ENCODE measurements at regions not wholly inside any gene's neighbourhood (a gene's known extent, or its start where the extent isn't known, plus 50 kb on each side); places are given as distances from the start of the nearest gene placed in this dataset.

DNA sequence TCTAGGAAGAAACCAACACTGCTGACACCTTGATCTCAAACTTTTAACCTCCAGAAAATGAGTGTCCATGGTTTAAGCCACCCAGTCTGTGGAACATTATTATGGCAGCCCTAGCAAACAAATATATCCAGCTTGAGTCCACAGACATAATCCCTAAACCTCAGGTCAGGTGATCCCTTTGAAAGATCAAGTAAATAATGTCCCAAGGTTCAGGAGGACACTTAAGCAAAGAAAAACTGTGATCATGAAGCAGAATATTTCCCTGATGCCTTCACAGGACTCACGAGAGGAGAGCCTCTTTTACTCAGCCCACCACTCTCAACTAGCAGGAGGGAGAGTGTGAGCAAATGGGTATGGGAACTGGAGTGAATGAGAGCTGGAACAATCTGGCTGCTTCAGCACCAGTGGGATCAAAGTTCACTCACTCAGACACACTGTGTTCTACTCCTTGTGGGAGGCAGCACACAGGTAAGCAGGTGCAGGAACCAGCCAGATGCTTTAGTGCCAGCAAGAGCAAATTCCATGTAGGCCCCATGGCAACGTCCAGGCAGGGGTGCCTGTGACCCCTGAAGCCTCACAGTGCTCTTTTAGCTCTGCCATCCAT lies 608.4 kb downstream of the RAB28 start:
- intact Hi-C loops (cut with micrococcal nuclease): no loop called here

DNA sequence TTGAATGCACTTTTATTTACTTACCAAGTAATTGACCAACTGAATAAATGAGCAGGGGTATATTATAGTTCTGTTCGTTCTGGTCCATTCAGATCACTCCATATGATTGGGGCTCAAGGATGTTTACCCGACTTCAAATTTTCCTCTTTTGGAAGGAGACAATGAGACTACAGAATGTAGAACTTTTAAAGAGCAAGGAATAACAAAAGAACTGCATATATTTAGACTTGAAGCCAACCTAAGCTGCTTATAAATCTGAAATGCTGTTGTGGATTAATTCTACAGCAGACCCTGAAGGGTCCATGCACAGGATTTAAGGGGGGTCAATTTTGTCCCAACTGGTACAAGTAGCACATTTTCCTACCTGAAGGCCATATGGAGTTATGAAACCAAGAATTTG lies 610.8 kb downstream of the RAB28 start:
- intact Hi-C loops (cut with micrococcal nuclease): no loop called here

GRCh38 chr4:12861422-12861821 lies 622.7 kb downstream of the RAB28 start:
- intact Hi-C loops (cut with micrococcal nuclease): no loop called here

DNA sequence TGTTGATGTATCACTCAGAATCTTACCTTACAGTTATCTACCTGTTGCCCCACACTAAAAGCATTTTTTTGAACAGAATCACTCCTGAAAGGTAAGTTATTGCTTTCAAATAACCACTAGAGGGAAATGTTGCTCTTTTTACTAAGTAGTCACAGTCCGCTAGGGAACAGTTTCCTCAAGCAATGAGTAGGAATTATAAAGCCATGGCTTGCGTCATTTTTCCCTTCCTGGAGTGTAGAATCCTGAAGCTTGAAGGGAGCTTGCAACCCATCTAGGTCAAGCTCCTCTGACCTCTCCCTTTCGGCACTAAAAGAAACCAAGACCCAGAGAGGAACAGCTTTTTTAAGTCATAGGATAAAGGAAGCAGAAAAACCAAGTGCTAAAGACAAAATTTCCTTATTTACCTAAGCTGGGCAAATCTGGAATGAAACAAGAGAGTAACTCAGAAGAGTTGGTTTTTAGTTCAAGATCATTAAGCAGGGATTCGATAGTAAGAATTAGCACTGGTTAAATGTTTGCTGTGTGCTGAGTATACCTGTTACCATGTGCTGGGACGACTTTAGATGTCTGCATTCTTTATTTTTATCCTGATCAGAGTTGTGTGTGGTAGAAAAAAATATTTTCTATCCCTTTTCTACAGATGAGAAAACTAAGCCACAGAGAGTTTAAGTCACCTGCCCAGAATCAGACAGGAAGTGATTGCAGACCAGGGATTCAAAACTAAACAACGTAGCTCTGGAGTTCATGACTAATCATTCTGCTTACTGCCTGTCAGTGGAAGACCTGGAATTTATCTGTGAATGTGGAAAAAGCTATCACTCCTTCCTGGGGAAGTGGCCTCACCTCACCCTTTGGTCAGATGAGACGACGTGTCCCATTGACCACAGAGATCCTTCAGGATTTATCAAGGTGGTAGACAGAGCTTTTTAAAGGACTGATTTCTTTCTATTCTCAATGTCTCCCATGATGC lies 631.5 kb downstream of the RAB28 start:
- intact Hi-C loops (cut with micrococcal nuclease): loop anchor here (1.0 to 10.0 kb wide), 4 partner anchors 123 to 802 kb away; no protein-coding TSS in a partner anchor

DNA sequence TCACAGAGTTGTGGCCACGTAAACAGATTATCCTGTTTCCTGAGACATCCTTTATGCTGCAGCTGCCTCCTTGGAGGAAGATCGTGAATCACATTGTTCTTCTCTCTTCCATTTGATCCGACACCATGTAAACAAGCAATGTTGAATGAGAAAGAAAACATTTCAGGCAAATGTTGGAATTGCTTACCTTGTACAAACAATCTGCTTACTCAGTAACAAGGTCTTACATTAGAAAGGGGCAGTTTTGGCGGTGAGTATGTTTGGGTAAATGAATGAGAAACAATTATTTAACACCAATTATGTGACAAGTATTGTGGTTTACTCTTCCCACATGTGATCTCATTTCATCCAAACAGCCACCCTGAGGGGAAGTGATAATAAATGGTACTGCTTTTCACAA lies 637.8 kb downstream of the RAB28 start:
- intact Hi-C loops (cut with micrococcal nuclease): no loop called here

GRCh38 chr4:12844141-12844540 lies 640.0 kb downstream of the RAB28 start:
- intact Hi-C loops (cut with micrococcal nuclease): no loop called here

DNA sequence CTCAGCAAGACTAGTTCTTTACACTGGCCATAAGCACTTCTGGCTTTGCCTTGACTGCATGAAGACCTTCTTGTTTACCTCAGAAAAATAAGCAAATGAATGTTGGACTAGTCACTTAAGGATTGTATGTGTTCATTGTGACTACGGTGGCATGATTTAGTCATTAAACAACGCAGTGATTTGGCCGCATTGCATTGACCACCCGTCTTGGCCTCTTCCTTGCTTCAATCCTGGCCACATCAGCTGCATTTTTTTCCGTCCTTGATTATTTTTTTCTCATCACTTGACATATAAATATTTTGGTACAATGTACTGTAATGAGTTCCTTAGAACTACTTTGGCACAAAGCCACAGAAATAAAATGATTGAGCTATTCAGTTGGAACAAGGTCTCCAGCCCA lies 656.2 kb downstream of the RAB28 start:
- intact Hi-C loops (cut with micrococcal nuclease): no loop called here

- intact Hi-C loops (cut with micrococcal nuclease): no loop called here
These were observed 692.6 kb downstream of the RAB28 start for GRCh38 chr4:12791536-12791935.

- intact Hi-C loops (cut with micrococcal nuclease): no loop called here
These were observed 696.9 kb downstream of the RAB28 start for GRCh38 chr4:12787261-12787660.

- intact Hi-C loops (cut with micrococcal nuclease): no loop called here
These were observed 705.4 kb downstream of the RAB28 start for GRCh38 chr4:12778706-12779105.

DNA sequence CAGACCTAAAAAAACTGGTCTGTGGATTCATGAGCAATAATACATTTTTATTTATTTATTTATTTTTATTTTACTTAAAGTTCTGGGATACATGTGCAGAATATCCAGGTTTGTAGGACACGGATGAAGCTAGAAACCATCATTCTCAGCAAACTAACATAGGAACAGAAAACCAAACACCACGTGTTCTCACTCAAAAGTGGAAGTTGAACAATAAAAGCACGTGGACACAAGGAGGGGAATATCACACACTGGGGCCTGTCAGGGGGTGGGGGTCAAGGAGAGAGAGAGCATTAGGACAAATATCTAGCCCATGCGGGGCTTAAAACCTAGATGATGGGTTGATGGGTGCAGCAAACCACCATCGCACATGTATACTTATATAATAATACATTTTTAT lies 705.9 kb downstream of the RAB28 start:
- intact Hi-C loops (cut with micrococcal nuclease): no loop called here

GRCh38 chr4:12770351-12770750 lies 713.8 kb downstream of the RAB28 start:
- intact Hi-C loops (cut with micrococcal nuclease): no loop called here

DNA sequence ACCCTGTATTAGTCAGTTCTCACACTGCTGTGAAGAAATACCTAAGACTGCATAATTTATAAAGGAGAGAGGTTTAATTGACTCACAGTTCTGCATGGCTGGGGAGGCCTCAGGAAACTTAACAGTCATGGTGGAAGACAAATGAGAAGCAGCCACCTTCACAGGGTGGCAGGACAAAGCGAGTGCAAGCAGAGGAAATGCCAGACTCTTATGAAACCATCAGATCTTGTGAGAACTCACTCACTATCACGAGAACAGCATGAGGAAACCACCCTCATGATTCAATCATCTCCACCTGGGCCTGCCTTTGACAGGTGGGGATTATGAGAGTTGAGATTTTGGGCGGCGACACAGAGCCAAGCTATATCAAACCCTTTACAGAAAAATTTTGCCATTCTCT lies 722.4 kb downstream of the RAB28 start:
- intact Hi-C loops (cut with micrococcal nuclease): no loop called here

GRCh38 chr4:12747154-12747553 lies 737.0 kb downstream of the RAB28 start:
- intact Hi-C loops (cut with micrococcal nuclease): no loop called here

DNA sequence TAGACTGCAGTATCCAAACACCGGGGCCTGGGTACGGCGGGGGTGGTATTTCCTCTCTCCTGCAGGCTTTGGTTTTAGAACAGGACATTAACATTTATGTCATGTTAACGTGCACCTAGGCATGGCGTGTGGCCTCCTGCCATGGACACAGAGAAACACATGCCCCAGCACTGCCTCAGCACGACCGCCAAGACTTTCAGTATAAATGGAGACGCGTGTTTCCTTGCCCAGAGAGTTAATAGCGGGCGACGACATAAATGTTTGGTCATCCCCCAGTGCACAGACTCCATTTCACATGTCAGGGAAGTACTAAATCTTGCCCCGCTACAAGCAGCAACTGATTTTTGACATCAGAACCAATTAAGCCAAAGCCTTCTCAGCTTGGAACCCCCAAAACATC lies 737.9 kb downstream of the RAB28 start:
- intact Hi-C loops (cut with micrococcal nuclease): no loop called here

- intact Hi-C loops (cut with micrococcal nuclease): no loop called here
These were observed 749.6 kb downstream of the RAB28 start for GRCh38 chr4:12734586-12734985.

- intact Hi-C loops (cut with micrococcal nuclease): loop anchor here (1.0 kb wide), 3 partner anchors 123 to 925 kb away; no protein-coding TSS in a partner anchor
These were observed 754.8 kb downstream of the RAB28 start for GRCh38 chr4:12729384-12729783.

DNA sequence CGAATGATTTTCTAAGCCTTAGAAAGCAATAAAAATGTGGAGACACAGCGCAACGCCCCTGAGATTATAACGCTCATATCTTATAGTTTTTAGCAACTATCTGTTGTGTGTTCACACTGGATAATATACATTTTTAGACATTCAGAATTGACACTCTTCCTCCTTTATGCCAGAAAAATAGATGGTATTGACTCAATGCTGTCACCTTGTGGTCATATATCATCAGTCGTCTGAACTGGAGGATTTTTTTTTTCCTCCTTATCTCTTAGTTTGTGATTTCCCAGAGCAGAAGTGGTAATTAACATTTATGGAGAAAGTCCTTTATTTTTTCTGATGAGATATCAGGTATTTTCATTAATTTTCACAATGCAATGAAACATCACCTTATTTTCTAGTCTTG lies 759.6 kb downstream of the RAB28 start:
- intact Hi-C loops (cut with micrococcal nuclease): no loop called here

DNA sequence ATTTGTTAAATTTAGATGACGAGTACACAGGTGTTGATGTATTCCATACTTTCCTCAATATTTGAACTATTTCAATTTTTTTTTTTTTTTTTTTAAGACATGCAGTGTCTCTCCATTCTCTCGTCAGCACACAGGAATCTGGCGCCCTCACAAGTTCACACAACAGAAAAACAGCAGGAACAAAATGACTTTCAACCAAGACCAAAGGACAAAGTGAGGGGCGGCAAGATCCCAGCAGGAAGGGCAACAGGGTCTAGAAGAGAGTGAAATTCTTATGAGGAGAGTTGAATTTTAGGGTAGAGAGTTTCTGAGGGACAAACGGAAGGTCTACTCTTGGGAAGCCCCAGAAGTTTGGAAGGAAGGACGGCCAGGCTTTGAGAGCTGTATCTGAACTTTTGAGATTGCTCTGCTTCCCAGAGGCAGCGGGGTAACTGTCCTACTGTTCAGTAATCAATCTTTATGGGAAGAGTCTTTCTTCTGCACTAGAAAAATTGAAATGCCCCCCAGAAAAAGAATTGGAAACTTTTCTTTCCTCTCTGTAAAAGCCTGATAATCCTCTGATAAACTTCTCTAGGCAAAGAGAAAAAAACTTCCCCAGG lies 760.2 kb downstream of the RAB28 start:
- intact Hi-C loops (cut with micrococcal nuclease): no loop called here

GRCh38 chr4:12716896-12717295 lies 767.2 kb downstream of the RAB28 start:
- intact Hi-C loops (cut with micrococcal nuclease): no loop called here

GRCh38 chr4:12712648-12713339 lies 771.3 kb downstream of the RAB28 start:
- intact Hi-C loops (cut with micrococcal nuclease): loop anchor here (2.0 kb wide), 1 partner anchor 48 kb away; no protein-coding TSS in a partner anchor
